HK-2 (cell line): ENCODE measurements at regions not wholly inside any gene's neighbourhood (a gene's known extent, or its start where the extent isn't known, plus 50 kb on each side); places are given as distances from the start of the nearest gene placed in this dataset.
"Not testable (repeated sequence)": the region's sequence is repeated elsewhere in the genome, so short reads cannot be mapped to it uniquely, and the experiment has no call there.

Source experiments
- DNase-seq: peaks from one replicate; pipeline ENCODE4 v3.0.0-alpha.2; 2018; ENCODE audit not compliant: unreplicated experiment

DNA sequence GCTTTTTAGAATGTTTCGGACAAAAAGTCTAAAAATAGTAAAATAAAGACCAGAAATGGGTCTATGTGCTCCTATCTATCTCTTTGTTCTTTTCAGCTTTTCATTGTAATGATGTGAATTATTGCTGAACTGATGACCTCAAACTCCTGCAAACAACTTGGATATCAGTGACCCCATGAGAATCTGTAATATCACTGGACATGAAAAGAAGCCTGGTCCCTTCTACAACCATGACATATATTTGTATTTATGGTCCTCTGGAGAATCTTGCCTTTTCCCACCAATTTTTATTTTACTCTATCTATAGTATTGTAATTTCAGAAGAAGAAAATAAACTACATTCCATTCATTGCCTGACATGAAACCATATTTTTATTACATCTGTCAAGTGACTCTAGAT, 740.7 kb upstream of the CA10 start:
- no peak for DNase-seq

- DNase-seq: no peak
Measured at GRCh38 chr17:52895272-52895671, 736.8 kb upstream of the CA10 start.

DNA sequence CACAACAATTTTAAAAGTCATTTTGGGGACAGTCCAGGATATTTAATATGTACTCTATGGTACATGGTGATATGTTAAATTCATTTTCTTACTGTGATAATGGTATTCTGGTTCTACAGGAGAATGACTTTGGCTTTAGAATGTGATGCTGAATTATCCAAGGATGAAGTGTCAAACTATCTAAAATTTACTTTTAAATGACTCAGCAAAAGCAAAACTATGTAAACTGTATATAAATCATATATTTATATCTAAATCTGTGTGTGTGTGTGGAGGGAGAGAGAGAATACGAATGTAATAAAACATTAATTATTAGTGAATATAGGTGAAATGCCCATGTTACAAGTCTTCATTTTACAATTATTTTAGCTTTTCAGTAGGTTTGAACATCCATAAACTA, 733.8 kb upstream of the CA10 start:
- no peak for DNase-seq

GRCh38 chr17:52885882-52886281, 727.4 kb upstream of the CA10 start:
- no peak for DNase-seq

DNA sequence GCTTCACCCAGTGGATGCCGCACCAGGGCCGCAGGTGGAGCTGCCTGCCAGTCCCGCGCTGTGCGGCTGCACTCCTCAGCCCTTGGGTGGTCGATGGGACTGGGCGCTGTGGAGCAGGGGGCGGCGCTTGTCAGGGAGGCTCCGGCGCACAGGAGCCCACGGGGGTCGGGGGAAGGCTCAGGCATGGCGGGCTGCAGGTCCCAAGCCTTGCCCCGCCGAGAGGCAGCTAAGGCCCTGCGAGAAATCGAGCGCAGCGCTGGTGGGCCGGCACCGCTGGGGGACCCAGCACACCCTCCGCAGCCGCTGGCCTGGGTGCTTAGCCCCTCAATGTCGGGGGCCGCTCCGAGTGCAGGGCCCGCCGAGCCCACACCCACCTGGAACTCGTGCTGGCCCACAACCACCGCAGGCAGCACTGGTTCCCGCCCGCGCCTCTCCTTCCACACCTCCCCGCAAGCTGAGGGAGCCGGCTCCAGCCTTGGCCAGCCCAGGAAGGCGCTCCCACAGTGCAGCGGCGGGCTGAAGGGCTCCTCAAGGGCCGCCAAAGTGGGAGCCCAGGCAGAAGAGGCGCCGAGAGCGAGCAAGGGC, 725.5 kb upstream of the CA10 start:
- DNase-seq: not testable (repeated sequence)

DNA sequence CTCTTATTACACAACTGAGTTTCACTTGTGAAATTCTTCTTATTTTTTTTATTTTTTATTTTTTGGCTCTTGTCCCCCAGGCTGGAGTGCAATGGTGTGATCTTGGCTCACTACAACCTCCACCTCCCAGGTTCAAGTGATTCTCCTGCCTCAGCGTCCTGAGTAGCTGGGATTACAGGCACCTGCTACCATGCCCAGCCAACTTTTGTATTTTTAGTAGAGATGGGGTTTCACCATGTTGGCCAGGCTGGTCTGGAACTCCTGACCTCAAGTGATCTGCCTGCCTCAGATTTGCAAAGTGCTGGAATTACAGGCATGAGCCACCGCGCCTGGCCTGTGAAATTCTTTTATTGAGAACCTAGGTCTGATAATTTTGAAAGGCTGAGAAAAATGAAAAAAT, 688.3 kb upstream of the CA10 start:
- DNase-seq: not testable (repeated sequence)

- DNase-seq: no peak
Measured at GRCh38 chr17:52841971-52842370, 683.5 kb upstream of the CA10 start.

- no peak for DNase-seq
Measured at GRCh38 chr17:52837492-52837891, 679.0 kb upstream of the CA10 start.

DNA sequence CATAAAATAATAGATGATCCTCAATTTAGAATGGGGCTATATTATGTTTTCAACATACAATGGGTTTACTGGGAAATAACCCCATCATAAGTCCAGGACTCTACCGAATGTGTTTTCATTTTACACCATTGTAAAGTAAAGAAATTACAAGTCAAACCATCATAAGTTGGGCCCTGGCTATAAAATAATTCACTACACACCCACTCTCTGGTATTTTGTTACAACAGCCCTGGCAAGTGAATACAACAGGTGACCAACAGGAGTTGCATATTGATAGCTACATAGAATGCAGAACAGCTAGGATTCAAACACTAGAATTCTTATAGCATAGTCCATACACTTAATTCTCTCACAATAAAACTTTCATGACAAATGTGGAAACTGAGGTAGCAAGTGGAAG, 673.0 kb upstream of the CA10 start:
- no peak for DNase-seq

DNA sequence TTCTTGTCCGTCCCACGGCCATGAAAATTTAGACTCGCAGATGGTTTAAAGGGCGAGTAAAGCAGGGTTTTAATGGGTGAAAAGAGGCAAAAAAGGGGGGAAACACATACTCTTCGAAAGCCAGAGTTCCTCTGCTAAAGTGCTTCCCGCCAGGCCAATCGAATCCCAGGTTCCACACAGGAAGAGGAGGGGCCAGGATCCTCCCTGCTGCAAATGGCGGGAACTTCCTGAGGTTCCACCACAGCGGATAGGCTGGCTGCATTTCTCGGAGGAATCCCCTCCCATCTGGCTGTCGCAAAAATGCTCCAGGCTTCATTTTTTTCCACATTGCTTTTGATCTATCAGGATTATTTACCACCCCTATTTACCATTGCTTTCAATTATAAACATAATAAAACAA, 670.1 kb upstream of the CA10 start:
- DNase-seq: no peak

GRCh38 chr17:52827526-52827925, 669.0 kb upstream of the CA10 start:
- no peak for DNase-seq

- DNase-seq: no peak
Measured at GRCh38 chr17:52824542-52824941, 666.0 kb upstream of the CA10 start.

- DNase-seq: no peak
Measured at GRCh38 chr17:52823155-52823554, 664.6 kb upstream of the CA10 start.

- no peak for DNase-seq
Measured at GRCh38 chr17:52790359-52790955, 631.9 kb upstream of the CA10 start.

DNA sequence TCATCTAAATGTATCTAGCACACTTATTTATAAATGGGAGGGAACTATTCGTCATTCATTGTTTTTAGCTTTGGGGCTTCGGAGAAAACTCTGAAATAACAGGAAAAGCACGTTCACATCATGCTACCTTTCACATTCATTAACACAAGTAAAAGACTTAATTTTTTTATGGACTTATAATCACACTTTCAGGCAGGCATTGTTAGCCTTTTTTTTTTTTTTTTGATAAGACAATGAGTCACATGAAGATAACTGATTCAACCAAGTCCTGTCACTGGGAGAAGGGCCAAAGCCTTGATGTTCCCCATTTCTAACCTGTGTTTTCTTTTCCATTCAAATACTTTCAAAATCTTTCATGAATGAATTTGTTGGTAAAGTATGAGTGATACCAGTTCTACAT, 631.3 kb upstream of the CA10 start:
- DNase-seq: no peak

GRCh38 chr17:52776234-52776633, 617.7 kb upstream of the CA10 start:
- no peak for DNase-seq

GRCh38 chr17:52762794-52763167, 604.3 kb upstream of the CA10 start:
- no peak for DNase-seq

GRCh38 chr17:52762147-52762793, 603.8 kb upstream of the CA10 start:
- DNase-seq: no peak

DNA sequence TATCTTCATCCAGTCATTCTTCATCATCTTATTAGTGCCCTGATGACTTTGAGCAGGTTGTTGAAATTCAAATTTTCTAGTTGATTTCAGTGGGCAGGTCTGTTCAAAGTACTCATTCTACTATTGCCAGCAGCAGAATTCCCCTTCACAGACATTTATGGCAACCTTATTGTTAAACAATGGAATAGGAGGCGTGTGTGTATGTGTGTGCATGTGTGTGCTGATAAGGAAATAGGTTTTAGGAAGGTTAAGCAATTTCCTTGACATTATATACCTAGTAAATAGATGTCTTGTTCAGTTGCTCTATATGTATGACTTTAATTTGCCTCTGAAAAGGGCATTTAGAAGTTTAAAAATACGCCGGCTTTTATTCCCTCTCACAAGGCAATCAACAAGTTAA, 601.4 kb upstream of the CA10 start:
- DNase-seq: no peak

DNA sequence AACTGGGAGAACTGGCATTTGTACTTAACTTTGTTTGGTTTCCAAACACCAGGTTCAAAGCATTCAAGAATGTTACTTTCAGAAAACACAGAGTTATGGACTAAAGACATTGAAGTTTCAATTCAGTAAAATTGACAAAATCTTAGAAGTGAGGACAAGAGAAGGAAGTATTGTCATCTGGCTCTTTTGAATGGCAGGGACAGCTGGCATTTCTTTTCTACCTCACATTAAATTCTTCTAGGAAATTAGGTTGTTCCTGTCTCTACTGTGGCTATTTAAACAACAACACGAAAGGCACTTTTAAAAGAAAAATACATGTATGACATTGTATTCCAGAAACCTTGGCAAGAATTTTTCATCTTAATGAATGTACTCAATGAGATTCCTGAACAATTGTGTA, 600.0 kb upstream of the CA10 start:
- no peak for DNase-seq

GRCh38 chr17:52756746-52757145, 598.2 kb upstream of the CA10 start:
- no peak for DNase-seq

DNA sequence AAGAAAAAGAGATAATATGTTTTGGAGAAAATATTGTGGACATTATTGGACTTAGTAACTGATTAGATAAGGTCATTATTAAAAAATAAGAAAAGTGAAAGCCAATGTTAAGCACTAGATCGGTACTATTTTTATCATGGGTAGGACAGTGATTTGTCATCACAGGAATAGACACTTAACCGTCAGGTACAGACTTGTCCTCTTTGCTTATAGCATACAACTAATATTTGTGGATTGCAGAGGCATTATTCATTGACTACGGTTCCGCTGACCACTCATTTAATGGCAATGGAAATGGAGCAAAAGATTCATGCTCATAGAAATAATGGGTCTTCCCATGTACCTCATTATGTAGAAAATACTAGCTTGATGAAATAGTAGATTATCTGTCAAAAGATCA, 596.3 kb upstream of the CA10 start:
- DNase-seq: no peak

GRCh38 chr17:52751051-52751450, 592.5 kb upstream of the CA10 start:
- DNase-seq: no peak

DNA sequence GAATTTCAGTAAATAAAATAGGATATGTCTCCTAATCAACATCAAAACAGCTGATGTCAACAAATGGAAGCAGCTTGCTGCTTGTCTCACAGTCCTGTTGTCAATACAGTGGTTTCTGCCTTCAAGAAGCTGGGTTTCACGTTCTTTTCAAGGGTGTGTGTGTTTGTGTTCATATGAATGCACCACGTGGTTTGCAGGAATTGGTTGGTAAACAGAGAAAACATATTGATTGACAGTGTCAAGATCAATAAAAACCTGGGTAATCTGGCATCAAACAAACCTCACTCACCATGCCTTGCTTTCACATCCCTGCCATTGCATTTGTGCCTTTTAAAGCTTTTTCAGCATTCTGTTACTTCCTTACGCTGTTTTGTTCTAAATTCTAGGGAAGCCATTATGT, 585.7 kb upstream of the CA10 start:
- DNase-seq: no peak
